Epidermal melanocyte (primary cell): ENCODE measurements at regions not wholly inside any gene's neighbourhood (a gene's known extent, or its start where the extent isn't known, plus 50 kb on each side); places are given as distances from the start of the nearest gene placed in this dataset.

Experiments
- DNase-seq: peaks from one replicate; pipeline ENCODE4 v3.0.0; 2011; ENCODE audit warnings: low spot score; ENCODE audit not compliant: insufficient read length

DNA sequence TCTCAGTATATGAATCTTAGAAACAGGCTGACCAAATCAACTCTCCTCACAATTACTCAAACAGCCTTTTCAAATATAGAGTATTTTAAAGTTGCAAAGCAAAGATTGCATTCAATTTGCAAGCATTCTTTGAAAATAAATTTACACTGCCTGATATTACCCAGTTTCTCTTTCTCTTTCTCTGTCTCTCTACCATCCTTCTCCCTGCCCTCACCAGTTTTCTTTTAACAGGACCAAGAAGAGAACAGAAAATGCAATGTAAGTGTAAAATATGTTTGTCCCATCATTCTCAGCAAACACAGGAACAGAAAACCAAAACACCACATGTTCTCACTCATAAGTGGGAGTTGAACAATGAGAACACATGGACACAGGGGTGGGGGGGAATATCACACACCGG is 520.3 kb upstream of the USP15 start:
- no peak for DNase-seq

DNA sequence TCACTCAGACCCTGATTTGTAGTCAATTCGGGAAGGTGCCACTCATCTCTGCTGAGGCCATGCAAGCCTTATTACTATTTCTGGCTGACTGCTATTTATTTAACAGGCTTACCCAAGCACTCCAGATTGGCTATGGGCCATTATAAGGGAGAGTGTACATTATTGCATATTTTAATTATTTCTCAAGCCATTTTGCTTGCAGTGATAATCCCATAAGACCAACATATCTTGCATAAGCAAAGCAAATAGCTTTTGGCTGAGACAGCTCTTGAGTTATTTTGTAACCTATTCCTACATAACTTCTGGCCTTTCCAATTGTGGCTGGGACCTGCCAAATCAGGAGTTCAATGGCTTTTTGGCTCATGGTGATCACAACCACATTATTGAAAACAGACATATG is 509.6 kb upstream of the USP15 start:
- DNase-seq = no peak

DNA sequence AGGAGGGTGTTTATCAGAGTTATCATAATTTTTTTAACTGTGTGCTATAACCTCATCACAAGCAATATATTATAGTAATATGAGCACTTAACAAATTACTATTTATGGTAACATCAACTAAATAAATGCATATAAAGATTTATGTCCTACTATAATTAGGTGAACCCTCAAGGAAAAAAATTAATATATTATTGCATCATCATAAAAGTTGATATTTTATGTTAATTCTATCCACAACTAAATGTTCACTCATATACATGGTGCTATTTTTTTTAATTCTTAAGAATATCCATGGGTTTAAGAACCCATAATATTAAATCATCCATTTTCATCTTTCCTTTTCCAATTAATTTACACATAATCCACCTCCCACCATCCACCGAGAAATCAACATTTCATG is 506.0 kb upstream of the USP15 start:
- DNase-seq = no peak

DNA sequence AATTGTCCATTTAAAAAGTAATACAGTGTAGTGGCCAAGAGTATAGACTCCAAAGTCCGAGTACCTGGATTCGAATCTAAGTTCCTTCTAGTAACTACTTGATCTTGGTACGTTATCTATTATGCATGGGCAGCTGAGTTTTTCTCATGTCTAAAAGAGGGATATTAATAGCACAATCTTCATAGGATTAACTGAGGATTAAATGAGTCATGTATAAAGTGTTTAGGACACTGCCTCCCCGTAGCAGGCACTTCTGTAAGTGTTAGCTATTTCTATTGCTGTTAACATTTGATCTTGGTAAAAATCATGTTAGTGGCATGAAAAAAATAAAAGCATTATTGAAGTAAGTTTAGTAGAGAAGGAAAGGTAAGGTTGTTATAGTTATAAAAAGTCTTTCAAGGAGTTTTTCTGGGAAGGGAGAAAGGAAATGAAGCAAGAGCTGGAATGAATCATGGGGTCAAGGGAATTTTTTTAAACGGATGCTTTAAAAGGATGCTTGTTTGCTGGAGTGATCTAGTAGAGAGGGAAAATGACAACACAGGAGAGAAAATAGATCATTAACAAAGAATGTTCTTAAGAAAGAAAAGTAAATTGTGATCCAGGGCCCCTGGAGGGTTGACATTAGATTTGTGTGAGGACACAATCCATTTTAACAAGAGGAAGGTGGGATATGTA is 502.2 kb upstream of the USP15 start:
- no peak for DNase-seq

DNA sequence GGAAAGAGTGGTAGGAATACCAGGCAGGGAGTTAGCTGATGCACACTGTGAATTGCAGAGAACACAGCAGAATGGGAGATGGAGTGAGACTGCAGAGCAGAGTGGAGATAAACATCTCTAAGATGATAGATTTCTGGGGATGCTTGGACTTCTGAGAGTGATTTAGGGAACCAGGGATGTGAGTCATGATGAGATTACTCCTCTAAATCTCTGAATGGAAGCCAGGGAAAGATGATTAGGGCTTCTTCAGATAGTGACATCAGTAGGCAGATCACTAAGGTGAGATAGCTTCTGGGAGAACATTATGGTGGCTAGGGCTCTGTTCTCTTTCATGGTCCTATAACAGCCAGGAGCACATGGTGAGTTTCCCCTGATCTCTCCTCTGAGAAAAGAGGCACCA is 501.5 kb upstream of the USP15 start:
- no peak for DNase-seq

DNA sequence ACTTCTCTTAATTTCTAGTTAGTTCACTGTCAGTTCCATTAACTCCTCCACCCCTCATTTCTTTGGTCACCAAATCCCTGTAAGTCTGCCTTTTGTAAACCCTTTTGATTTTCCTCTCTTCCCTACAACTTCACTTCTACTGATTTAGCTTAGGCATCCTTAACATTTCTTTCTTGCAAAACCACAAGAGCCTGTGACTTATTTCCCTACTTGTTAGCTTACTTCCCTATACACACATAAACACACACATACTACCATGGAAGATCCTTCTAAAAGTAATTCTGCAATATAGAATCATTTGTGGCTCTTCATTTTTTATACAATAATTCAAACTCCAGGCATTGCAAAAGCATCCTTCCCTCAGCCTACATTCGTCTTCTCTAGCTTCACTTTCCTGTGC is 494.3 kb upstream of the USP15 start:
- no peak for DNase-seq

DNA sequence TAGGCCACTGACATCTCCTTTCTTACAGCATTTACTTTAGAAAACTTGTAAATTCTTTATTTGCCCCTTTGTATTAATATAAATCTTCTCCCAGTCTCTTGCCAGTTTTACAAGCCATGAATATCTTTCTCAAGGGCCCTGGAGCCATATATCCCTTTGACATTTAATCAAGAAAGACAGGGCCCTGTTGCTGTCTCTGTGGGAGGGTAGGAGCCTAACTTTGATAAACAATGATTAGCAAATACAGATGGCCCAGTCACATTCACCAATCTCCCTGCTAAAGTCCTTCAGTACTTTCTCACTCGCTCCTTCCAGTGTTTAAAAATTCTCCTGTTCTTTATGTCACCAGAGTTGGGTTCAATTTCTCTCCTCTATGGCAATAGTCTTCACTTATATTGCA is 479.8 kb upstream of the USP15 start:
- no peak for DNase-seq

DNA sequence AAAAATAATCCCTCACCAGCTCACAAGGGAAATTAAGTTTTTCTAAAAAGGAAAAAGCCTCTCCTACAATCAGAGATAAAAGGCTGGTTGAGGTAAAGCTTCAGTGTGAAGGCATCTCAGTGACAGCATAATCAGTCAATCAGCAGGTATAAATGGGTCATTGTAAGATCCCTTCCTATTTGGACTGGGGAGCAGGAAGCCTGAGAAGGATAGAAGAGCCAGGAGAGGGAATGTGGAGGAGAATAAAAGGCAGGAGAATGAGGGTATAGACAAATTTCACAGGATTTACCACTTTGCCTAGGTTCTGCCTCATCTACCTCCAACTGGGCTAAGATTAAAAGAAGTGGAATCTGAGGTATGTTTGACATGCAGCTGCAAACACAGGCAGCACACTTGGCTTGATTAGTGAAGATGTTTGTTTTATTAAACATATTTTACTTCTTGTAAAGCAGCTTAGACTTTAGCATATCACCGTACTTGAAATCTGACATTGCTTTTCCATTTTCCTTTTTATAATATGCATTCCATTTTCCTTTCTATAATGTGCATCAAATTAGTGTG is 479.1 kb upstream of the USP15 start:
- no peak for DNase-seq

DNA sequence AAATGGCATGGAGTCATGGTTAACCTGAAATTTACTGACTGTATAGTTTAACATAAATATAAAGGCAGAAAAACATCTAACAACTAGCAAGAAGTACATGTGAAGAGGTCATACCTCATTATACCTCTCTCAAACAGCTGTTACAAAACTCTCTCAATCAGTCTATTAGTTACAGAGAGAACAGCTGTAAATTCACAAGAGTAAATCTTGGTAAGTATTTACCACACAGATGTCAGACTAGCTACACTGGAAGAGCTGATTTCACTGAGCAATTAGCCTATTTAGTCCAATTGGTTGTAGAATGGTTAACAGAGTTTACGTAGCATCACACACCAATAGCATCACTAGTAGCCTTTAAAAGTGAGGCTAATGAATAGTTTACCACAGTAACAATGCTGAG is 463.4 kb upstream of the USP15 start:
- no peak for DNase-seq

DNA sequence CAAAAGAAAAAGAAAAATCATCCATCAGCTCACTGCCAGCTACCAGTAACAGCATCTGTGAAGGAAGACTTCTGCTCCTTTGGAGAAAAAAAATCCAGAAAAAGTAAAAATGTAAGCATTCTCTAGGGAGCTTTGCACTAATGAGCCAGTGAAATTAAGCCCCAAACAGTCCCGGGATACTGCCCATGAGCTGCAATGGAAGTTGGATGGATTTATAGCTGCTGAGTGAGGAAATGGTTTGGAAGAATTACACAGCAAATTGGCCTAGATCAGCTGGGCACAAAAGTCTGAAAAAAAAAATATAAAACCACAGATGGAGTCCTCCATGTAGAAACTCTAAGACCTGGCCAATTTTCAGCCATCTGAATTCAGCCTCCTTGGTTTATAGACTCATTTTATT is 462.9 kb upstream of the USP15 start:
- no peak for DNase-seq

DNA sequence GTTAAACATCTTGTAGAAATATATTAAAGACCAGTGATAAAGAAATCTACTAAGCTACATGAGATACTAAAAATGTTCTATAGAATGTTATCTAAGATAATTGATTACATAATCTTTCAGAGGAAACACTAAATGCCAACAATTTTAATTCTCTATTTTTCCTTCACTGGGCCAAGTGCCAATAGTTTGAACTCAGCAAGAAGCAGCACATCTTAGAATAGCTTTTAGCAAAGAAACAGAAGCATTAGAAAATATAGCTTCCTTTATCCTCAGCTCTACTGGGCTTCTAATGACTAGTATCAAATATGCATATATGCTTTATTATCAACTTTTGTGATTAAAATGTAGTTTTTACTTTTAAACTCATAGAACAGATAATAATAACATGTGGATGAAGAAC is 461.4 kb upstream of the USP15 start:
- DNase-seq = no peak

DNA sequence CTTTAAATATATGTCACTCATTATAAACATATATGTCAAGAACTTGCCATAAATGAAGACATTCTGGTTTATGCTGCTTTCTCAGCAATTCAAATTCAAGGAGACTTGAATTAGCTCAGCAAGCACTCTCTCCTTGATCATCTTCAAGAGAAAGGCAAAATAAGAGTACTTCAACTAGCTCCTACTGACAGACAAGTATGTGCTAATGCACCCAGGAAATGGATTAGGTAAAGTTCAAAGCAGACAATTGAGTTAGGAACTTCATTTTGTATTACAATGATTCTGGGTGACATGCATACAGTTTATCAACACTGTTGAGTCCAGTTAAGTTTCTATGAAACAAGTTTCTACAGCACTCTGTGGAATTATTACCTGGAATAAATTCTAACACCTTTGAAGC is 455.9 kb upstream of the USP15 start:
- no peak for DNase-seq

DNA sequence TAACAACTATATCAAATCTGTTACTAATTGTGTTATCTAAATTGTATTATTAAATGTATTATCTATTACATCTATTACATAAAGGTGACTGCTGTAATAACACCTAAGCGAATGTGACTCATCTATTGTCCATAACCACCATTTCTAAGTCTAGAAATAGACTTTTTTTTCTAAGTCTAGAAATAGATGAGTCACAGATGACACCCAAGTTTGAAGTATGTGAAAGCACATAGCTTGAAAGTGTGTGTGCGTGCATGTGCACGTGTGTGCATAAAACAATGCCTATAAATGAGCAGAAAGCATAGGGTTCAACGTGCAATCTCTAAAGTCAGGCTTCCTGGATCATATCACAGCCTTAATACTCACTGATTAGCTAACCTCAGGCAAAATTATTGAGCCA is 451.3 kb upstream of the USP15 start:
- DNase-seq = no peak

DNA sequence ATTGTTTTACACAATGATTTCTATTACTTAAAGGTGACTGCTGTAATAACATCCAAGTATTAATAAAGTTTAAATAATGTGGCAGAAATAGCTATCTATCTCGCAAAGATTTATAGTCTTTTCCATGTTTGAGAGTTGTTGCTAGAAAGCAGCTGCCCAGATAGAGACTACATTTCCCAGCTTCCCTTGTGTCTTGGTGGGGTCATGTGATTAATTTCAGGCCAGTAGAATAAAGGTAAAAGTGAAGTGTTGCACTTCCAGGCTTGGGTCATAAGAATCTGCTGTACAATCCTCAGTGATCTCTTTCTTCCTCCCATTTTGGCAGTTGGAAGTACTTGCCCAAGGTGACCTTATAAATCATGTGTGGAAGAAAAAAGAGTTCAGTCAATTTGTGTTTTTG is 449.7 kb upstream of the USP15 start:
- DNase-seq = no peak

DNA sequence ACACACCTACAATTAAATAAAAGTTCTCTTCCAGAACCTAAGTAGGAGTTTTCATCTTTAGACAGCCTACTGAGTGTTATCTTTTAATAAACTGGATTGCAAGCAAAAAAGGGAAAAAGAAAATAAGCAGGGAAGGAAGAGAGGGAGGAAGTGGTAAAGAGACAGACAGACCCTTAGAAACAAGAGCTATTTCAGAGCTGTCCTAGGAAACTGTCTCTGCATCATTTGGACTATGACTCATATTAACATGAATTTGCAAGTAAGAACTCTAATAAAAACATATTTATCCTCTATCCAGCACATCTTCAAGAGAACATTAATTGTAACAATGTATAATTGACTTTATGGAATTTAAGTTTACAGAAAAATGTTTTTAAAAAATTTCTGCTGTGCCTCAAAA is 438.8 kb upstream of the USP15 start:
- no peak for DNase-seq

DNA sequence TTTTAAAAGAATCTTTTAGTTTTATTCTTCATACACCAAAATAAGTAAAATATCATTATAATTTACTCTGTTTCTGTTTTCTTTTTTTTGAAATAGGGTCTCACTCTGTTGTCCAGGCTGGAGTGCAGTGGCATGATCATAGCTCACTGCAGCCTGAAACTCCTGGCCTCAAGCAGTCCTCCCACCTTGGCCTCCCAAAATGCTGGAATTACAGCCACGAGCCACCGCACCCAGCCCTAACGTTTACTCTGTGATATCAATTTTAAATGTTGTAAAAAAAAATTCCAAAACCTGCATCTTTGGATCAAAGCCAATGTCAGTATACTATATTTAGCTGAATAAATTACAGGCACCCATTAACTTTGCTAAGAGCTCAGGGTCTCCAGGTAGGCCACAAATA is 437.1 kb upstream of the USP15 start:
- no peak for DNase-seq

DNA sequence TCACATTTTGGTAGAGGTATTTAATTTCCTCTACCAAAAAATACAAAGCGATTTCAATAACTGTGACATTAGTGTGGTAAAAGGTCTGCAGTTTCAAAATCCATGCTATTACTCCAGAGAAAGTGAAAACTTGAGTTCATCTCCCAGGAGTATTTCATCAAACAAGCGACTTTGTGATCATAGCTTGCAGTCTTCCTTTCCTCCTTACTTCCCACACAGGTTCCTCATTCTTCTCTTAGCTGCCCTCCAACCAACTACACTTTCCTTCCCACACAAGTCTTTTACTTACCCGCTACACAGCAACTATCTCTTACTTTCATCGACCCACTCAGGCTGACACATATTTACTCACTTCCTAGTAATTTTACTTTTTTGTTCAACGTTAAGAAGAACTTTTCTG is 413.4 kb upstream of the USP15 start:
- DNase-seq = no peak

DNA sequence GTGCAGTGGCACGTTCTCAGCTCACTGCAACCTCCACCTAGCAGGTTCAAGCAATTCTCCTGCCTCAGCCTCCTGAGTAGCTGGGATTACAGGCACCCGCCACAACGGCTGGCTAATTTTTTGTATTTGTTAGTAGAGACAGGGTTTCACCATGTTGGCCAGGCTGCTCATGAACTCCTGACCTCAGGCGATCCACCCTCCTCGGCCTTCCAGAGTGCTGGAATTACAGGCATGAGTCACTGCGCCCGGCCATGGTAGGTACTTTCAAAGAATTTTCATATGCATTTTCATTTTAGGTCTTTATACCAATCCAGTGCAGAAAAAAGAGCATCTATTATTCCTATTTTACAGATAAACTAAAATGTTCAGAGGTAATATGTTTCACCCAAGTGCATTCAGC is 411.3 kb upstream of the USP15 start:
- DNase-seq = no peak

DNA sequence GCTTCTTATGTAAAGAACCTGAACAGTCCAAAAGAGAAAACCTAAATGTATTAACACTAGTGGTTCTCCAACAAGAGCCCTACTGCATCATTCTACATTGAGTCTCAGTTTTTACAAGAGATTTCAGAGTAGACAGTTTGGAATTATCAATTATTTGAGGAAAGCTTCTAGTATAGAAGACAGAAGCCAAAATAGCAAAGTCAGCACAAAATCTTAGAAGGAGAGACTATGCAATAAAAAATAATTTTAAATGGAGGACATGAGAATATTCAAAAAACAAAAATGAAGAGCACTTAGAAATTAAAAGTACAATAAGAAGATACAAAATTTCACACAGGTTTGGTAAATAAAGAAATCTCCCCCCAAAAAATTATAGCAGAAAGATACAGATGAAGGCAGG is 406.3 kb upstream of the USP15 start:
- no peak for DNase-seq

DNA sequence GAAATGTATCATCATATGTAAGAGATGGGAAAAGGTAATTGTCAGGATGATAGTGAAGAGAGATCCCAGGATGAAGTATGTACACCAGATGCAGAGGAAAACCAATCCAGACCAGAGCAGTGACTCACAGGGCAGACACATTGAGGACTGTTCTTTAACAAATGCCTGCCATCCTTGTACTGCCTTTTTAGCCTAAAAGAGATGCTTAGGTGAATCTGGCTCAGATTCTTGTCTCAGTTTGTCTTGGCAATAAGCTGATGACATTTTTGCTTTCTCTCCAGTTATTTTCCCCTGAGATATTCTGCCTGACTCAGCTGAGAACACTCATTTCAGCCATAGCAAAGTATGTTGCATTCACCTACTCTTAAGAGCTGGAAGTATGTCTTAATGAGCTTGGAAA is 405.3 kb upstream of the USP15 start:
- DNase-seq = no peak

DNA sequence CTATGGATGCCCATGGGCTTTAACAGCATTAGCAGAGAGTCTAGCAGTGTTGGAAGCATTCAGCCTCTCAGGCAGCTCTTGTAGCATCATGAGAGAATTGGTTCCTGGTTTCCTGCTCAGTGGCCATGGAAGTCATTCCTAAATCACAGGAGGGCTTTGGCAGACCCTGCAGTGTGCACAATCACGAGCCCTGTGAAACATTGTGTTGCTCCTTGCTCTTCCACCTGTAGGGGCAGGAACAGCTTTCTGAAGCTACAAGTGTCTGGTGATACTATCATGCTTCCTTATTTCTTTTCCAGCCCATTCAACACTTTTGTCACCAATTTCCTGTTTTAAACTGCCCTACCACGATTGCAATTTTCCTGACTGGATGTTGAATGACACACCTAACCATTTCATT is 402.2 kb upstream of the USP15 start:
- DNase-seq = no peak

DNA sequence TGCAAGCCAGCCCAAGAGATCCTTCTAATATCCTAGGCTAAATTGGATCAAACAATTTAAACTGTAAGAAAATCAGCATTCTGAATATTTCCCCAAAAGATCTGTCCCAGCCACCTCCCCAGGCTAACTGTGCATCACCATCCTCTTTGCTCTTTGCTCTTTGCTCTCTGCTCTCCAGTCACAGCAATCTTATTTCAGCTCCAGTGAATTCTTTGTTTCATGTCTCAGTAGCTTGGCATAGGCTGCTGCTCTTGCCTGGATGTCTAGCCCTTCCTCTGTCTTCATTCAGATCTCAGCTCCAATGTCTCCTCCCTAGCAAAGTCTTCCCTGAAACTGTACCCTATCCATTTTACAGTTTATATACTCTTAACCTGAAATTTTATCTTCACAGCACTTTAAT is 399.8 kb upstream of the USP15 start:
- DNase-seq = no peak

DNA sequence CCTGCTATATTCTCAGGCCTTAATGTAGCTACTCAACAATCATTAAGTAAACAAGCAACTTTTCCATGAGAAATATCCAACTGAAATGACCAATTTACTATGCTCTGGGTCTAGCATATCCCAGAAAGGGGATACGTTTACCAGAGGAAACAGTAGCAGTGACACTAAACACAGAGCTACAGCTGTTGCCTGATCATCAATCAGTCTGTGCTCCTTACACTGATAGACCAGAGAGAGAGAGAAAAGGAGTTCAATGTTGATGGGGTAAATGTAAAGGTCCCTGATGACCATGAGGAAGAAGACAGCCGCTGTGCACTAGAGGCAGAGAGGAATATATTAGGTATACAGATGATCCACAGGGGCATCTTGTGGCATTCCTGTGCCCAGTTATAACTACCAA is 397.2 kb upstream of the USP15 start:
- no peak for DNase-seq

DNA sequence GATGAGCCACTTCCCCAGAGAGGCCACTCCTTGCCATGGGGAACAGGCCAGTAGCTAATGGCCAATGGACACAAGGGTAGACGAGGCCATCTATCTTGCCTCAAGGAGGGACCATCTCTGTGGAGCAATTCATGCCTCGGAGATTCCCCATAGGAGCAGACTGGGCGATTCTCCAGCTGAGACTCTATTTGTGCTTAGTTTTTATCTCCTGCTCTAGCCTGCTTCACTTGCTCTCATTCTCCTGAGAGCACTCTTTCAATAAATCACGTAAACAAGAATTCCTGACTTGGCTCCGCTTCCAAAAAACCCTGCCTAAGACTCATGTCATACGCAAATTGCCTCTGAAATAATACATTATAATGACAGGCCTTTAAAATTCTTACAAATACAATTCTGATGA is 396.4 kb upstream of the USP15 start:
- no peak for DNase-seq
